Fibroblast of villous mesenchyme (primary cell): ENCODE measurements at regions not wholly inside any gene's neighbourhood (a gene's known extent, or its start where the extent isn't known, plus 50 kb on each side); places are given as distances from the start of the nearest gene placed in this dataset.

ENCODE experiments used
- DNase-seq: peaks from one replicate; pipeline ENCODE4 v3.0.0-alpha.2; 2010; ENCODE audit warnings: low read depth
- H3K4me3 ChIP-seq: 2 replicates; pipeline ENCODE4 v1.5.1; 2011; ENCODE audit warnings: low read depth, mild to moderate bottlenecking, low read length
- CTCF ChIP-seq: IDR thresholded peaks from 2 replicates; pipeline ENCODE4 v1.5.1; 2012; ENCODE audit warnings: low read depth, mild to moderate bottlenecking, low read length; ENCODE audit not compliant: insufficient read depth

GRCh38 chr1:104617474-104617873 lies 867.8 kb downstream of the AMY1C start:
- no peak for TF ChIP-seq CTCF
- DNase-seq: no peak
- no peak overlapping the region for H3K4me3 ChIP-seq

GRCh38 chr1:104621221-104621620 lies 871.5 kb downstream of the AMY1C start:
- DNase-seq: no peak
- no peak for TF ChIP-seq CTCF
- H3K4me3 ChIP-seq: no peak overlapping the region

GRCh38 chr1:104624538-104624937 lies 874.8 kb downstream of the AMY1C start:
- no peak for DNase-seq
- no peak for TF ChIP-seq CTCF
- no peak overlapping the region for H3K4me3 ChIP-seq

GRCh38 chr1:104629589-104629988 lies 879.9 kb downstream of the AMY1C start:
- no peak overlapping the region for H3K4me3 ChIP-seq
- no peak for TF ChIP-seq CTCF
- DNase-seq: no peak

GRCh38 chr1:104630567-104631149 lies 881.0 kb downstream of the AMY1C start:
- no peak overlapping the region for H3K4me3 ChIP-seq
- no peak for TF ChIP-seq CTCF
- DNase-seq: no peak

- no peak for TF ChIP-seq CTCF
- DNase-seq: no peak
- H3K4me3 ChIP-seq: no peak overlapping the region
Measured at GRCh38 chr1:104636581-104636980, 886.9 kb downstream of the AMY1C start.

- TF ChIP-seq CTCF: no peak
- no peak overlapping the region for H3K4me3 ChIP-seq
- DNase-seq: no peak
Measured at GRCh38 chr1:104646233-104646632, 896.5 kb downstream of the AMY1C start.
